A549 (cell line): ENCODE measurements at regions not wholly inside any gene's neighbourhood (a gene's known extent, or its start where the extent isn't known, plus 50 kb on each side); places are given as distances from the start of the nearest gene placed in this dataset.

Experiments
- ATAC-seq, 2 experiments: fragments of 200-7000 bp in 1 of 2; fragments of >200 bp in 1 of 2; cut with Nextera tagmentation in 1 of 2; cut with Tn5 transposase in 1 of 2; 3 replicates each; pipeline versions ENCODE4 v1.8.0 to v1.9.1; 2018 to 2020; ENCODE audit warnings: mild to moderate bottlenecking in 1 of 2, moderate library complexity in 1 of 2
- CTCF ChIA-PET: fragments of 300-600 bp; sonication (Branson Sonifier 250); formaldehyde crosslinking; extraction: SDS; loops from one replicate; lab custom pipeline; 2021; ENCODE audit warnings: antibody characterized with exemption, inconsistent platforms; lab: Yijun Ruan, JAX
- POLR2A ChIA-PET: fragments of 350-600 bp; formaldehyde crosslinking; extraction: SDS; loops from one replicate; lab custom pipeline; 2021; ENCODE audit warnings: antibody characterized with exemption, inconsistent platforms; lab: Yijun Ruan, JAX
- DNase-seq, 2 experiments: peaks; one replicate each; pipeline versions ENCODE4 v3.0.0 to v3.0.0-alpha.2; 2011 to 2016; ENCODE audit warnings: low read depth in 1 of 2, low spot score in 1 of 2
- FAIRE-seq: peaks from 2 replicates; lab custom pipeline; 2011; peaks lifted over from hg19 to GRCh38; lab: Jason Lieb, UNC
- H3K27ac ChIP-seq, 2 experiments: fragments of >200 bp; sonication (Bioruptor Twin); formaldehyde crosslinking; 3 replicates each; pipeline ENCODE4 v1.5.1; 2016 to 2017
- H3K4me1 ChIP-seq: fragments of >200 bp; sonication (Bioruptor Twin); formaldehyde crosslinking; 3 replicates; pipeline ENCODE4 v1.6.1; 2016
- H3K4me2 ChIP-seq: fragments of >200 bp; sonication (Bioruptor Twin); formaldehyde crosslinking; 3 replicates; pipeline ENCODE4 v1.6.1; 2016
- H3K4me3 ChIP-seq: fragments of >200 bp; sonication (Bioruptor Twin); formaldehyde crosslinking; 3 replicates; pipeline ENCODE4 v1.5.1; 2016
- H3K9me3 ChIP-seq: fragments of >200 bp; sonication (Bioruptor Twin); formaldehyde crosslinking; 3 replicates; pipeline ENCODE4 v1.6.1; 2016
- BHLHE40 ChIP-seq: IDR thresholded peaks from 2 replicates; pipeline ENCODE4 v1.6.1; 2012; ENCODE audit warnings: low read depth, low read length, inconsistent platforms
- CEBPB ChIP-seq, 2 experiments: fragments of >200 bp in 1 of 2; sonication (Bioruptor Twin) in 1 of 2; formaldehyde crosslinking in 1 of 2; IDR thresholded peaks; 2 replicates each; pipeline ENCODE4 v1.6.1; 2012 to 2016
- CHD4 ChIP-seq: fragments of 200-600 bp; sonication (generic); IDR thresholded peaks from 2 replicates; pipeline ENCODE4 v1.6.1; 2016; ENCODE audit warnings: antibody characterized with exemption, mild to moderate bottlenecking, borderline replicate concordance
- FOSB ChIP-seq: fragments of 250-450 bp; sonication (Bioruptor Pico); IDR thresholded peaks from 2 replicates; pipeline ENCODE4 v1.5.0; 2020; ENCODE audit warnings: mild to moderate bottlenecking, moderate library complexity
- HDAC2 ChIP-seq: fragments of 200-600 bp; sonication (generic); IDR thresholded peaks from 2 replicates; pipeline ENCODE4 v1.6.1; 2016
- HES2 ChIP-seq: fragments of >200 bp; sonication (Bioruptor Twin); formaldehyde crosslinking; IDR thresholded peaks from 2 replicates; pipeline ENCODE4 v1.6.1; 2016
- HOXB5 ChIP-seq: fragments of 250-450 bp; sonication (Bioruptor Pico); IDR thresholded peaks from 2 replicates; pipeline ENCODE4 v1.5.0; 2020; ENCODE audit warnings: mild to moderate bottlenecking, moderate library complexity
- JUNB ChIP-seq: fragments of >200 bp; sonication (Bioruptor Twin); formaldehyde crosslinking; IDR thresholded peaks from 2 replicates; pipeline ENCODE4 v1.6.1; 2016
- KDM1A ChIP-seq: fragments of 200-600 bp; sonication (generic); IDR thresholded peaks from 2 replicates; pipeline ENCODE4 v1.6.1; 2016; ENCODE audit warnings: low read depth, mild to moderate bottlenecking
- KDM5A ChIP-seq: fragments of 200-600 bp; sonication (generic); IDR thresholded peaks from 2 replicates; pipeline ENCODE4 v1.6.1; 2016; ENCODE audit warnings: antibody characterized with exemption, mild to moderate bottlenecking
- MYC ChIP-seq: IDR thresholded peaks from 2 replicates; pipeline ENCODE4 v1.6.1; 2012; ENCODE audit warnings: mild to moderate bottlenecking, inconsistent platforms, low read length, improper control_type of control experiment, borderline replicate concordance
- NFE2L2 ChIP-seq: fragments of 150-350 bp; conservative IDR thresholded peaks from 2 replicates; pipeline ENCODE4 v1.6.1; 2014; ENCODE audit warnings: low read length
- NPAS2 ChIP-seq: fragments of 250-450 bp; sonication (Bioruptor Pico); IDR thresholded peaks from 2 replicates; pipeline ENCODE4 v1.8.0; 2022; ENCODE audit warnings: mild to moderate bottlenecking, moderate library complexity, borderline replicate concordance
- POLR2A ChIP-seq: IDR thresholded peaks from 2 replicates; pipeline ENCODE4 v1.6.1; 2012; ENCODE audit warnings: mild to moderate bottlenecking, low read length
- POLR2AphosphoS2 ChIP-seq: conservative IDR thresholded peaks from 2 replicates; pipeline ENCODE4 v1.6.1; 2012; ENCODE audit warnings: low read length, improper control_type of control experiment, inconsistent platforms
- RAD21 ChIP-seq, 2 experiments: fragments of >200 bp in 1 of 2; sonication (Bioruptor Twin) in 1 of 2; formaldehyde crosslinking in 1 of 2; IDR thresholded peaks in 1 of 2; conservative IDR thresholded peaks in 1 of 2; 2 replicates in 1 of 2; 3 replicates in 1 of 2; pipeline ENCODE4 v1.6.1; 2012 to 2018; ENCODE audit warnings: inconsistent platforms in 1 of 2
- RCOR1 ChIP-seq: fragments of 150-350 bp; IDR thresholded peaks from 2 replicates; pipeline ENCODE4 v1.6.1; 2014; ENCODE audit warnings: antibody characterized with exemption, low read length, low read depth
- RNF2 ChIP-seq: fragments of 200-600 bp; sonication (generic); IDR thresholded peaks from 2 replicates; pipeline ENCODE4 v1.6.1; 2016; ENCODE audit warnings: low read depth, mild to moderate bottlenecking, antibody characterized with exemption, moderate library complexity, borderline replicate concordance
- SMC3 ChIP-seq: fragments of >200 bp; sonication (Bioruptor Twin); formaldehyde crosslinking; IDR thresholded peaks from 3 replicates; pipeline ENCODE4 v1.6.1; 2018; ENCODE audit warnings: inconsistent platforms
- TP53 ChIP-seq: fragments of 250-450 bp; sonication (Bioruptor Pico); IDR thresholded peaks from 2 replicates; pipeline ENCODE4 v1.5.0; 2021; ENCODE audit warnings: mild to moderate bottlenecking, moderate library complexity
- ZC3H11A ChIP-seq: fragments of 450-650 bp; IDR thresholded peaks from 2 replicates; pipeline ENCODE4 v1.6.1; 2014; ENCODE audit warnings: antibody characterized with exemption, mild to moderate bottlenecking
- ZFP36 ChIP-seq: fragments of 450-650 bp; IDR thresholded peaks from 2 replicates; pipeline ENCODE4 v1.6.1; 2014; ENCODE audit warnings: borderline replicate concordance; ENCODE audit not compliant: partially characterized antibody
- ZNF302 ChIP-seq: fragments of 250-450 bp; sonication (Bioruptor Pico); IDR thresholded peaks from 2 replicates; pipeline ENCODE4 v1.9.0; 2021; ENCODE audit warnings: inconsistent platforms, mild to moderate bottlenecking, moderate library complexity
- WGBS: methylation state at CpG from one replicate; pipeline ENCODE4 v1.1.6; 2017; ENCODE audit errors: missing lambda C conversion rate; 5-methylcytosine and 5-hydroxymethylcytosine counted together

GRCh38 chr3:145159640-145160039 is 1001.3 kb downstream of the PLOD2 start:
- Histone ChIP-seq H3K4me3 (no peak overlapping the region), H3K4me1 (no peaks in the 10 kb centered on the region), H3K27ac (no peak overlapping the region), H3K9me3 (no peaks in the 10 kb centered on the region), H3K4me2 (no peak overlapping the region)
- no peak for ATAC-seq
- TF ChIP-seq POLR2AphosphoS2 (no peak), BHLHE40 (no peak), FOSB (no peak), ZNF302 (CRISPR knock-in tag) (no peak), NPAS2 (no peak)
- ChIA-PET POLR2A (no interaction called here), CTCF (no interaction called here)
- FAIRE-seq = no peak
- DNase-seq = no peak

- TF ChIP-seq CHD4 = no peak
- no peak for TF ChIP-seq NFE2L2
- no peak for TF ChIP-seq ZFP36
- TF ChIP-seq POLR2A = no peak
- no peak for TF ChIP-seq SMC3
- TF ChIP-seq MYC = no peak
- no peak for TF ChIP-seq RAD21 (conservative IDR thresholded peaks at IDR 0.05 in 1 of 2, IDR thresholded peaks at IDR 0.05 in 1 of 2)
- TF ChIP-seq HES2 = no peak
- TF ChIP-seq FOSB = no peak
- TF ChIP-seq POLR2AphosphoS2 = no peak
- no peak for TF ChIP-seq HOXB5 (CRISPR knock-in tag)
- no peak for TF ChIP-seq ZC3H11A
- TF ChIP-seq JUNB = no peak
- TF ChIP-seq CEBPB (IDR thresholded peaks at IDR 0.05) = no peak
- no peak for TF ChIP-seq KDM1A
- TF ChIP-seq RCOR1 = no peak
- no peak for TF ChIP-seq KDM5A
- ChIA-PET CTCF (no interaction called here), POLR2A (no interaction called here)
- Histone ChIP-seq H3K4me3 (no peak overlapping the region), H3K9me3 (no peaks in the 10 kb centered on the region), H3K4me1 (no peaks in the 10 kb centered on the region), H3K4me2 (no peak overlapping the region), H3K27ac (no peak overlapping the region)
- WGBS = 31% methylated on average over 2 of the region's 2 CpGs
- ATAC-seq (no peak), DNase-seq (no peak), FAIRE-seq (no peak)
These were observed 990.9 kb downstream of the PLOD2 start for GRCh38 chr3:145170121-145170520.

- DNase-seq (no peak), FAIRE-seq (no peak), ATAC-seq (no peak)
- Histone ChIP-seq H3K27ac (no peak overlapping the region), H3K4me3 (no peak overlapping the region), H3K4me1 (no peaks in the 10 kb centered on the region), H3K9me3 (no peaks in the 10 kb centered on the region), H3K4me2 (no peak overlapping the region)
- TF ChIP-seq MYC (no peak), RNF2 (no peak)
- 9% methylated on average over 3 of the region's 3 CpGs for WGBS
- POLR2A ChIA-PET = no interaction called here
- CTCF ChIA-PET = no interaction called here
These were observed 985.4 kb downstream of the PLOD2 start for GRCh38 chr3:145175626-145176025.

- no peak overlapping the region for H3K27ac ChIP-seq
- H3K9me3 ChIP-seq = no peaks in the 10 kb centered on the region
- H3K4me2 ChIP-seq = no peak overlapping the region
- no peaks in the 10 kb centered on the region for H3K4me1 ChIP-seq
- H3K4me3 ChIP-seq = no peak overlapping the region
- ChIA-PET POLR2A (no interaction called here), CTCF (no interaction called here)
- TF ChIP-seq HES2 = no peak
- TF ChIP-seq HDAC2 = no peak
- no peak for TF ChIP-seq ZNF302 (CRISPR knock-in tag)
- TF ChIP-seq ZC3H11A = no peak
- TF ChIP-seq TP53 (CRISPR knock-in tag) = no peak
- WGBS = 66% methylated on average over 2 of the region's 2 CpGs
- FAIRE-seq (no peak), DNase-seq (no peak), ATAC-seq (no peak)
These were observed 984.1 kb downstream of the PLOD2 start for GRCh38 chr3:145176907-145177306.
